HCT116 (cell line): ENCODE measurements at regions not wholly inside any gene's neighbourhood (a gene's known extent, or its start where the extent isn't known, plus 50 kb on each side); places are given as distances from the start of the nearest gene placed in this dataset.

Source experiments
- ATAC-seq: fragments of 200-7000 bp; cut with Tn5 transposase; 2 replicates; pipeline ENCODE4 v1.9.1; 2020; ENCODE audit warnings: mild to moderate bottlenecking, moderate library complexity
- BruUV-seq: library from RNA; stranded (reverse); fragments of 400-500 nt; replicated peaks from 2 replicates; lab custom pipeline; 2021; lab: Mats Ljungman, UMichigan
- CTCF ChIA-PET: fragments of 300-600 bp; sonication (Branson Sonifier 250); formaldehyde crosslinking; loops from one replicate; lab custom pipeline; 2021; ENCODE audit warnings: antibody characterized with exemption; lab: Charles Lee
- POLR2A ChIA-PET: fragments of 300-600, 350-600 bp; sonication (Branson Sonifier 250); formaldehyde crosslinking; loops from one replicate; lab custom pipeline; 2021; ENCODE audit warnings: antibody characterized with exemption; lab: Charles Lee
- RAD21 ChIA-PET, 2 experiments: fragments of 300-600 bp; sonication (Branson Sonifier 250); formaldehyde crosslinking; loops; one replicate each; lab custom pipeline; 2023; ENCODE audit warnings: low total read pairs in 2 of 2; ENCODE audit not compliant: uncharacterized antibody in 2 of 2, unreplicated experiment in 2 of 2, low non-redundant PET in 1 of 2; lab: Charles Lee
- DNase-seq: peaks from one replicate; pipeline ENCODE4 v3.0.0-alpha.2; 2010; ENCODE audit warnings: low read depth, low spot score
- H2AFZ ChIP-seq: fragments of 200-600 bp; shearing (Covaris generic), sonication (generic); 2 replicates; pipeline ENCODE4 v1.6.1; 2017; ENCODE audit warnings: low read depth, mixed run types, mixed read lengths, antibody characterized with exemption, low read length; ENCODE audit not compliant: poor library complexity, severe bottlenecking
- H3K27ac ChIP-seq: 2 replicates; pipeline ENCODE4 v1.5.1; 2012; ENCODE audit warnings: low read depth, low read length
- H3K27me3 ChIP-seq: fragments of 200-600 bp; sonication (generic); 2 replicates; pipeline ENCODE4 v1.6.1; 2016; ENCODE audit warnings: mixed run types, low read length, mixed read lengths; ENCODE audit not compliant: insufficient read depth
- H3K36me3 ChIP-seq, 2 experiments: fragments of 200-500 bp in 1 of 2; fragments of 200-600 bp in 1 of 2; sonication (Bioruptor generic) in 1 of 2; sonication (generic) in 1 of 2; 2 replicates each; pipeline versions ENCODE4 v1.5.1 to v1.6.1; 2014 to 2016; ENCODE audit warnings: low read length in 2 of 2, inconsistent platforms in 1 of 2, mixed read lengths in 1 of 2, mixed run types in 1 of 2; ENCODE audit not compliant: insufficient read depth in 2 of 2, control insufficient read depth in 1 of 2
- H3K4me1 ChIP-seq, 2 experiments: fragments of 200-600 bp in 1 of 2; sonication (generic) in 1 of 2; 2 replicates each; pipeline versions ENCODE4 v1.5.1 to v1.6.1; 2012 to 2017; ENCODE audit warnings: low read length in 2 of 2, inconsistent platforms in 1 of 2, mild to moderate bottlenecking in 1 of 2, mixed read lengths in 1 of 2, mixed run types in 1 of 2, moderate library complexity in 1 of 2; ENCODE audit not compliant: insufficient read depth in 2 of 2, control insufficient read depth in 1 of 2
- H3K4me2 ChIP-seq: fragments of 200-600 bp; sonication (generic); 2 replicates; pipeline ENCODE4 v1.6.1; 2017; ENCODE audit warnings: mixed run types, low read length, mixed read lengths
- H3K4me3 ChIP-seq, 2 experiments: fragments of 200-600 bp in 1 of 2; sonication (generic) in 1 of 2; replicated peaks in 1 of 2; 2 replicates each; pipeline ENCODE4 v1.5.1; 2011 to 2016; ENCODE audit warnings: low read length in 2 of 2, control low read depth in 1 of 2, low read depth in 1 of 2, mild to moderate bottlenecking in 1 of 2, mixed read lengths in 1 of 2, mixed run types in 1 of 2
- H3K79me2 ChIP-seq: fragments of 200-600 bp; sonication (generic); 2 replicates; pipeline ENCODE4 v1.6.1; 2017; ENCODE audit warnings: mild to moderate bottlenecking, mixed run types, low read length, moderate library complexity, mixed read lengths; ENCODE audit not compliant: insufficient read depth
- H3K9ac ChIP-seq: fragments of 200-600 bp; sonication (generic); 2 replicates; pipeline ENCODE4 v1.6.1; 2016; ENCODE audit warnings: low read length, mixed read lengths
- H3K9me2 ChIP-seq: fragments of 200-600 bp; sonication (generic), shearing (Covaris generic); 2 replicates; pipeline ENCODE4 v1.6.1; 2017; ENCODE audit warnings: mixed run types, mild to moderate bottlenecking, moderate library complexity; ENCODE audit not compliant: insufficient read depth
- H3K9me3 ChIP-seq, 2 experiments: fragments of 200-500 bp in 1 of 2; fragments of 200-600 bp in 1 of 2; sonication (Bioruptor generic) in 1 of 2; sonication (generic) in 1 of 2; 2 replicates each; pipeline ENCODE4 v1.6.1; 2014 to 2017; ENCODE audit warnings: low read length in 2 of 2, mixed read lengths in 2 of 2, inconsistent platforms in 1 of 2, low read depth in 1 of 2, mild to moderate bottlenecking in 1 of 2, mixed run types in 1 of 2, moderate library complexity in 1 of 2; ENCODE audit not compliant: control insufficient read depth in 1 of 2, insufficient read depth in 1 of 2
- H4K20me1 ChIP-seq: fragments of 200-600 bp; sonication (generic), shearing (Covaris generic); 2 replicates; pipeline ENCODE4 v1.6.1; 2017; ENCODE audit warnings: mixed run types, mild to moderate bottlenecking, moderate library complexity; ENCODE audit not compliant: insufficient read depth
- CEBPB ChIP-seq: IDR thresholded peaks from 2 replicates; pipeline ENCODE4 v1.6.1; 2012; ENCODE audit warnings: low read depth
- EZH2 ChIP-seq: fragments of 200-600 bp; sonication (generic); IDR thresholded peaks from 2 replicates; pipeline ENCODE4 v1.6.1; 2017; ENCODE audit warnings: antibody characterized with exemption, mixed run types
- EZH2phosphoT487 ChIP-seq: fragments of 200-600 bp; IDR thresholded peaks from 2 replicates; pipeline ENCODE4 v1.6.1; 2018; ENCODE audit warnings: antibody characterized with exemption, borderline replicate concordance
- FOSL1 ChIP-seq: IDR thresholded peaks from 2 replicates; pipeline ENCODE4 v1.6.1; 2012; ENCODE audit warnings: low read depth
- POLR2A ChIP-seq: IDR thresholded peaks from 2 replicates; pipeline ENCODE4 v1.7.0; 2011; ENCODE audit warnings: borderline replicate concordance; ENCODE audit not compliant: insufficient read depth, insufficient read length; ENCODE audit errors: extremely low read depth
- POLR2AphosphoS5 ChIP-seq: IDR thresholded peaks from 2 replicates; pipeline ENCODE4 v1.6.1; 2011; ENCODE audit warnings: mild to moderate bottlenecking, low read depth, low read length, moderate library complexity
- RAD21 ChIP-seq: IDR thresholded peaks from 2 replicates; pipeline ENCODE4 v1.6.1; 2012; ENCODE audit warnings: low read depth, mild to moderate bottlenecking
- SRF ChIP-seq: IDR thresholded peaks from 2 replicates; pipeline ENCODE4 v1.6.1; 2012; ENCODE audit warnings: low read depth
- TCF7L2 ChIP-seq: IDR thresholded peaks from 2 replicates; pipeline ENCODE4 v1.7.0; 2011; ENCODE audit warnings: borderline replicate concordance, inconsistent platforms; ENCODE audit not compliant: insufficient read depth, insufficient read length; ENCODE audit errors: extremely low read depth
- ZFX ChIP-seq: fragments of 450-650 bp; IDR thresholded peaks from 2 replicates; pipeline ENCODE4 v1.6.1; 2017
- ZNF274 ChIP-seq: fragments of 200-500 bp; sonication (Bioruptor generic); IDR thresholded peaks from 2 replicates; pipeline ENCODE4 v1.6.1; 2014; ENCODE audit warnings: mild to moderate bottlenecking, low read depth, low read length, inconsistent platforms
- intact Hi-C: fragments of 100-400 bp; cut with micrococcal nuclease; formaldehyde crosslinking; loops from 2 replicates; pipeline ENCODE4 v1.10.0; 2022
- TF ChIP-seq, protein P1 (sequence below): IDR thresholded peaks from 2 replicates; pipeline ENCODE4 v1.6.1; 2012
- TF ChIP-seq, protein P2 (sequence below), 3 experiments: fragments of 200-600 bp in 1 of 3; sonication (generic) in 1 of 3; IDR thresholded peaks in 2 of 3; conservative IDR thresholded peaks in 1 of 3; 2 replicates each; pipeline ENCODE4 v1.5.1; 2012 to 2017; ENCODE audit warnings: low read depth in 2 of 3, low read length in 2 of 3, antibody characterized with exemption in 1 of 3, borderline replicate concordance in 1 of 3, control low read depth in 1 of 3, mild to moderate bottlenecking in 1 of 3, mixed read lengths in 1 of 3, mixed run types in 1 of 3, moderate library complexity in 1 of 3; ENCODE audit not compliant: insufficient read depth in 1 of 3
- TF ChIP-seq, protein P3 (sequence below): IDR thresholded peaks from 2 replicates; pipeline ENCODE4 v1.6.1; 2011; ENCODE audit warnings: mild to moderate bottlenecking, low read length, moderate library complexity; ENCODE audit not compliant: insufficient replicate concordance; ENCODE audit errors: extremely low read depth
- TF ChIP-seq, protein P4 (sequence below): IDR thresholded peaks from 2 replicates; pipeline ENCODE4 v1.6.1; 2012
- TF ChIP-seq, protein P5 (sequence below): IDR thresholded peaks from 2 replicates; pipeline ENCODE4 v1.6.1; 2012; ENCODE audit warnings: low read depth

DNA sequence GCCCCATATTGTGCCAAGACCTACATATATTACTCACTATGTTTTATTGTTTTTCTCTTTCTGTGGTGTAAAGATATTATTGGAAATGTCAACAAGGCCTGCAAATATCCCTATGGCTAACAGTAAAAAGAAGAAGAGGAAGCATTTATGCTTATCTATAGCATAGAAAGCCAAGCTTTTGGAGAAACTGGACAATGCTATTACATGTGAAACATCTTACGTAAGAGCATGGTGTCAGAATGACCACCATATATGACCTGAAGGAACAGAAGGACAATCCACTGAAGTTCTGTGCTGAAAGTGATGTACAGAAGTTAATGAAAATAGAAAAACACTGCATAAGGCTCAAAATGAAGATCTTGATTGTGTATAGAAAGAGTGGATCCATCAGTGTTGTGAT, 145.2 kb downstream of the KCTD12 start:
- Histone ChIP-seq H4K20me1 (no peaks in the 10 kb centered on the region), H3K4me2 (no peak overlapping the region), H3K9me2 (no peaks in the 10 kb centered on the region), H2AFZ (no peak overlapping the region), H3K36me3 (no peaks in the 10 kb centered on the region), H3K4me1 (no peaks in the 10 kb centered on the region), H3K27ac (no peak overlapping the region)
- no peak for DNase-seq
- BruUV-seq, result no TSS peak
- RAD21 ChIA-PET, result no interaction called here
- TF ChIP-seq, protein P1, sequence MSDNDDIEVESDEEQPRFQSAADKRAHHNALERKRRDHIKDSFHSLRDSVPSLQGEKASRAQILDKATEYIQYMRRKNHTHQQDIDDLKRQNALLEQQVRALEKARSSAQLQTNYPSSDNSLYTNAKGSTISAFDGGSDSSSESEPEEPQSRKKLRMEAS, result no peak
- TF ChIP-seq TCF7L2 (no peak), FOSL1 (no peak), RAD21 (no peak), ZNF274 (no peak), EZH2 (no peak), CEBPB (no peak), EZH2phosphoT487 (no peak), POLR2AphosphoS5 (no peak), POLR2A (no peak), ZFX (no peak), SRF (no peak)
- TF ChIP-seq, protein P2, sequence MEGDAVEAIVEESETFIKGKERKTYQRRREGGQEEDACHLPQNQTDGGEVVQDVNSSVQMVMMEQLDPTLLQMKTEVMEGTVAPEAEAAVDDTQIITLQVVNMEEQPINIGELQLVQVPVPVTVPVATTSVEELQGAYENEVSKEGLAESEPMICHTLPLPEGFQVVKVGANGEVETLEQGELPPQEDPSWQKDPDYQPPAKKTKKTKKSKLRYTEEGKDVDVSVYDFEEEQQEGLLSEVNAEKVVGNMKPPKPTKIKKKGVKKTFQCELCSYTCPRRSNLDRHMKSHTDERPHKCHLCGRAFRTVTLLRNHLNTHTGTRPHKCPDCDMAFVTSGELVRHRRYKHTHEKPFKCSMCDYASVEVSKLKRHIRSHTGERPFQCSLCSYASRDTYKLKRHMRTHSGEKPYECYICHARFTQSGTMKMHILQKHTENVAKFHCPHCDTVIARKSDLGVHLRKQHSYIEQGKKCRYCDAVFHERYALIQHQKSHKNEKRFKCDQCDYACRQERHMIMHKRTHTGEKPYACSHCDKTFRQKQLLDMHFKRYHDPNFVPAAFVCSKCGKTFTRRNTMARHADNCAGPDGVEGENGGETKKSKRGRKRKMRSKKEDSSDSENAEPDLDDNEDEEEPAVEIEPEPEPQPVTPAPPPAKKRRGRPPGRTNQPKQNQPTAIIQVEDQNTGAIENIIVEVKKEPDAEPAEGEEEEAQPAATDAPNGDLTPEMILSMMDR (IDR thresholded peaks at IDR 0.05 in 2 of 3, conservative IDR thresholded peaks at IDR 0.05 in 1 of 3; ENCODE audit: borderline replicate concordance in 1 of 3, insufficient read depth in 1 of 3, low read depth in 2 of 3, low read length in 2 of 3), result no peak
- TF ChIP-seq, protein P3, sequence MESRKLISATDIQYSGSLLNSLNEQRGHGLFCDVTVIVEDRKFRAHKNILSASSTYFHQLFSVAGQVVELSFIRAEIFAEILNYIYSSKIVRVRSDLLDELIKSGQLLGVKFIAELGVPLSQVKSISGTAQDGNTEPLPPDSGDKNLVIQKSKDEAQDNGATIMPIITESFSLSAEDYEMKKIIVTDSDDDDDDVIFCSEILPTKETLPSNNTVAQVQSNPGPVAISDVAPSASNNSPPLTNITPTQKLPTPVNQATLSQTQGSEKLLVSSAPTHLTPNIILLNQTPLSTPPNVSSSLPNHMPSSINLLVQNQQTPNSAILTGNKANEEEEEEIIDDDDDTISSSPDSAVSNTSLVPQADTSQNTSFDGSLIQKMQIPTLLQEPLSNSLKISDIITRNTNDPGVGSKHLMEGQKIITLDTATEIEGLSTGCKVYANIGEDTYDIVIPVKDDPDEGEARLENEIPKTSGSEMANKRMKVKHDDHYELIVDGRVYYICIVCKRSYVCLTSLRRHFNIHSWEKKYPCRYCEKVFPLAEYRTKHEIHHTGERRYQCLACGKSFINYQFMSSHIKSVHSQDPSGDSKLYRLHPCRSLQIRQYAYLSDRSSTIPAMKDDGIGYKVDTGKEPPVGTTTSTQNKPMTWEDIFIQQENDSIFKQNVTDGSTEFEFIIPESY, result no peak
- TF ChIP-seq, protein P4, sequence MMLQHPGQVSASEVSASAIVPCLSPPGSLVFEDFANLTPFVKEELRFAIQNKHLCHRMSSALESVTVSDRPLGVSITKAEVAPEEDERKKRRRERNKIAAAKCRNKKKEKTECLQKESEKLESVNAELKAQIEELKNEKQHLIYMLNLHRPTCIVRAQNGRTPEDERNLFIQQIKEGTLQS, result no peak
- TF ChIP-seq, protein P5, sequence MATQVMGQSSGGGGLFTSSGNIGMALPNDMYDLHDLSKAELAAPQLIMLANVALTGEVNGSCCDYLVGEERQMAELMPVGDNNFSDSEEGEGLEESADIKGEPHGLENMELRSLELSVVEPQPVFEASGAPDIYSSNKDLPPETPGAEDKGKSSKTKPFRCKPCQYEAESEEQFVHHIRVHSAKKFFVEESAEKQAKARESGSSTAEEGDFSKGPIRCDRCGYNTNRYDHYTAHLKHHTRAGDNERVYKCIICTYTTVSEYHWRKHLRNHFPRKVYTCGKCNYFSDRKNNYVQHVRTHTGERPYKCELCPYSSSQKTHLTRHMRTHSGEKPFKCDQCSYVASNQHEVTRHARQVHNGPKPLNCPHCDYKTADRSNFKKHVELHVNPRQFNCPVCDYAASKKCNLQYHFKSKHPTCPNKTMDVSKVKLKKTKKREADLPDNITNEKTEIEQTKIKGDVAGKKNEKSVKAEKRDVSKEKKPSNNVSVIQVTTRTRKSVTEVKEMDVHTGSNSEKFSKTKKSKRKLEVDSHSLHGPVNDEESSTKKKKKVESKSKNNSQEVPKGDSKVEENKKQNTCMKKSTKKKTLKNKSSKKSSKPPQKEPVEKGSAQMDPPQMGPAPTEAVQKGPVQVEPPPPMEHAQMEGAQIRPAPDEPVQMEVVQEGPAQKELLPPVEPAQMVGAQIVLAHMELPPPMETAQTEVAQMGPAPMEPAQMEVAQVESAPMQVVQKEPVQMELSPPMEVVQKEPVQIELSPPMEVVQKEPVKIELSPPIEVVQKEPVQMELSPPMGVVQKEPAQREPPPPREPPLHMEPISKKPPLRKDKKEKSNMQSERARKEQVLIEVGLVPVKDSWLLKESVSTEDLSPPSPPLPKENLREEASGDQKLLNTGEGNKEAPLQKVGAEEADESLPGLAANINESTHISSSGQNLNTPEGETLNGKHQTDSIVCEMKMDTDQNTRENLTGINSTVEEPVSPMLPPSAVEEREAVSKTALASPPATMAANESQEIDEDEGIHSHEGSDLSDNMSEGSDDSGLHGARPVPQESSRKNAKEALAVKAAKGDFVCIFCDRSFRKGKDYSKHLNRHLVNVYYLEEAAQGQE, result no peak
- TF ChIP-seq, all 23 proteins: peak for 0
- intact Hi-C loops, result no loop called here
- ATAC-seq, result no peak
- Histone ChIP-seq H3K4me3 (no peak overlapping the region), H3K27me3 (no peaks in the 10 kb centered on the region), H3K9me3 (no peaks in the 10 kb centered on the region), H3K79me2 (no peaks in the 10 kb centered on the region), H3K9ac (no peak overlapping the region)
- CTCF ChIA-PET, result no interaction called here
- POLR2A ChIA-PET, result no interaction called here
